ENCODE measurements at regions not wholly inside any gene's neighbourhood (a gene's known extent, or its start where the extent isn't known, plus 50 kb on each side); places are given as distances from the start of the nearest gene placed in this dataset.
A peak's percentile ranks its signal among the peaks of the same experiment; 100 is the strongest.

GRCh38 chr3:73255609-73256029 lies 194.2 kb downstream of the EBLN2 start (continued):
- TF ChIP-seq IRF1 (CRISPR knock-in tag; IDR thresholded peaks at IDR 0.05; ENCODE audit: borderline replicate concordance) = no peak
- TF ChIP-seq EGR1 (conservative IDR thresholded peaks at IDR 0.05) = peak; percentile 88
- TF ChIP-seq PHB (CRISPR knock-in tag; IDR thresholded peaks at IDR 0.05) = no peak
- no peak for TF ChIP-seq BCL6 (CRISPR knock-in tag; IDR thresholded peaks at IDR 0.05)
- TF ChIP-seq ZNF699 (CRISPR knock-in tag; IDR thresholded peaks at IDR 0.05; ENCODE audit: insufficient replicate concordance) = no peak
- TF ChIP-seq BRD9 (IDR thresholded peaks at IDR 0.05; ENCODE audit: low read depth, partially characterized antibody) = no peak
- no peak for TF ChIP-seq MAFK (IDR thresholded peaks at IDR 0.05; ENCODE audit: low read length)
- no peak for TF ChIP-seq ZHX1 (conservative IDR thresholded peaks at IDR 0.05; ENCODE audit: low read length)
- TF ChIP-seq FOSL1 (tag; conservative IDR thresholded peaks at IDR 0.05) = peak; percentile 45; the same call in 1 of the 2 replicates
- TF ChIP-seq ZNF431 (CRISPR knock-in tag; IDR thresholded peaks at IDR 0.05) = no peak
- no peak for TF ChIP-seq ZNF384 (IDR thresholded peaks at IDR 0.05; ENCODE audit: low read depth, low read length)
- TF ChIP-seq FOXA3 (CRISPR knock-in tag; conservative IDR thresholded peaks at IDR 0.05 in 1 of 2, IDR thresholded peaks at IDR 0.05 in 1 of 2) = no peak
- TF ChIP-seq MYNN (IDR thresholded peaks at IDR 0.05) = peak; percentile 45; the same call in 1 of the 2 replicates
- TF ChIP-seq MYNN (CRISPR knock-in tag; IDR thresholded peaks at IDR 0.05) = no peak
- no peak for TF ChIP-seq ESRRB (CRISPR knock-in tag; IDR thresholded peaks at IDR 0.05; ENCODE audit: borderline replicate concordance)
- no peak for TF ChIP-seq HOXB6 (CRISPR knock-in tag; IDR thresholded peaks at IDR 0.05; ENCODE audit: borderline replicate concordance)
- peak; percentile 87 for TF ChIP-seq POLR2AphosphoS5 (IDR thresholded peaks at IDR 0.05; ENCODE audit: control insufficient read depth, insufficient read depth, low read depth, low read length)
- TF ChIP-seq RCOR1 (IDR thresholded peaks at IDR 0.05; ENCODE audit: borderline replicate concordance in 1 of 2, low read depth in 2 of 2, low read length in 2 of 2) = peak; percentile 69 to 92; a peak in 3 of 4 replicates
- no peak for TF ChIP-seq ZNF174 (CRISPR knock-in tag; IDR thresholded peaks at IDR 0.05)
- TF ChIP-seq ZNF24 (IDR thresholded peaks at IDR 0.05) = no peak
- no peak for TF ChIP-seq SIX5 (IDR thresholded peaks at IDR 0.05; ENCODE audit: borderline replicate concordance in 1 of 2, insufficient read depth in 1 of 2, low read depth in 1 of 2, low read length in 2 of 2)
- no peak for TF ChIP-seq NFATC3 (IDR thresholded peaks at IDR 0.05)
- no peak for TF ChIP-seq ZC3H11A (IDR thresholded peaks at IDR 0.05; ENCODE audit: low read depth, low read length)
- TF ChIP-seq ZBTB43 (CRISPR knock-in tag; IDR thresholded peaks at IDR 0.05) = no peak
- no peak for TF ChIP-seq ZNF239 (CRISPR knock-in tag; IDR thresholded peaks at IDR 0.05)
- TF ChIP-seq PURB (CRISPR knock-in tag; IDR thresholded peaks at IDR 0.05; ENCODE audit: low read depth) = no peak
- no peak for TF ChIP-seq ZNF311 (CRISPR knock-in tag; IDR thresholded peaks at IDR 0.05)

Data from K562 (cell line).